ENCODE measurements at regions not wholly inside any gene's neighbourhood (a gene's known extent, or its start where the extent isn't known, plus 50 kb on each side); places are given as distances from the start of the nearest gene placed in this dataset.

DNA sequence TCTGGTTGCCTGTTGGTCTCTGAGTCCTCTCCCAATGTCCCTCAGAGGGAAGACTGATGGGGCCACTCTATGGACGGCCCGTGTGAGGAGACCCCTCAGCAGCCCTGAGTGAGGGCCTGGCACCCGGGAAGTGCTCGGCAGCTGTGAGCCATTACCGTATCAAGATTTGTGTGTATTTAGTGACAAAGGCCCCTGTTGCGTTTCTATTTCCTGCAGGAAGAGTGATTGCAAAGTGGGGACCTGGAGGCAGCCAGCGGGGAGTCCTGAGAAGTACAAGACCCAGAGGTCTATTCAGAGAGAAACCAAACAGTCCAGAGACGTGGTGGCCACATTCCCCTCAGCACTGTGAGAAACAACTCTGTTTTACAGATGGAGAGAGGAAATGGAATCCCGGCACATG, 51.1 kb upstream of the CHST15 start:
- no peak for DNase-seq
- Mint-ChIP-seq H3K9me3 (peaks cover 23% of the 10 kb centered on the region), H3K27me3 (ENCODE audit: low read depth, poor library complexity) (peaks cover 16% of the 10 kb centered on the region), H3K4me1 (peaks cover 20% of the 10 kb centered on the region), H3K36me3 (ENCODE audit: low read depth) (no peaks in the 10 kb centered on the region), H3K4me3 (no peak overlapping the region), H3K27ac (no peak overlapping the region)
- TF ChIP-seq, protein P1, sequence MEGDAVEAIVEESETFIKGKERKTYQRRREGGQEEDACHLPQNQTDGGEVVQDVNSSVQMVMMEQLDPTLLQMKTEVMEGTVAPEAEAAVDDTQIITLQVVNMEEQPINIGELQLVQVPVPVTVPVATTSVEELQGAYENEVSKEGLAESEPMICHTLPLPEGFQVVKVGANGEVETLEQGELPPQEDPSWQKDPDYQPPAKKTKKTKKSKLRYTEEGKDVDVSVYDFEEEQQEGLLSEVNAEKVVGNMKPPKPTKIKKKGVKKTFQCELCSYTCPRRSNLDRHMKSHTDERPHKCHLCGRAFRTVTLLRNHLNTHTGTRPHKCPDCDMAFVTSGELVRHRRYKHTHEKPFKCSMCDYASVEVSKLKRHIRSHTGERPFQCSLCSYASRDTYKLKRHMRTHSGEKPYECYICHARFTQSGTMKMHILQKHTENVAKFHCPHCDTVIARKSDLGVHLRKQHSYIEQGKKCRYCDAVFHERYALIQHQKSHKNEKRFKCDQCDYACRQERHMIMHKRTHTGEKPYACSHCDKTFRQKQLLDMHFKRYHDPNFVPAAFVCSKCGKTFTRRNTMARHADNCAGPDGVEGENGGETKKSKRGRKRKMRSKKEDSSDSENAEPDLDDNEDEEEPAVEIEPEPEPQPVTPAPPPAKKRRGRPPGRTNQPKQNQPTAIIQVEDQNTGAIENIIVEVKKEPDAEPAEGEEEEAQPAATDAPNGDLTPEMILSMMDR (IDR thresholded peaks at IDR 0.05) = no peak

DNA sequence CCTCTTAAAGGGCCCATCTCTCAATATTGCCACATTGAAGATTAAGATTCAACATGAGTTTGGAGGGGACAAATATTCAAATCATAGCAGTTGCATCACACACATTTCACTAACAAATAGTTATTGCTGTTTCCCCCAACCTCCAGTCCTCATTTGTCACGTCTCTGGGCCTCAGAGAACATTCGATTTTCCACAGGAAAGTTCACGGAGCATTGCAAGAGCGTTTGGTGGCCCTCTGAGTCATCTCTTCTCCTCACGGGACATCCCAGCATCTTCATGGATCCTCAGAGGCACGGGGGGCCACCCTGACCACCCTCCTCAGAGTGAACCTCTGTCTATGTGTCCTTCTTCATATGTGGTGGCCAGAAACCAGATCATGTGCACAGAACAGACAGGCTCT, 50.3 kb upstream of the CHST15 start:
- Mint-ChIP-seq H3K36me3 (ENCODE audit: low read depth) (no peaks in the 10 kb centered on the region), H3K27me3 (ENCODE audit: low read depth, poor library complexity) (peaks cover 11% of the 10 kb centered on the region), H3K27ac (no peak overlapping the region), H3K4me3 (no peak overlapping the region), H3K9me3 (peaks cover 31% of the 10 kb centered on the region), H3K4me1 (peaks cover 15% of the 10 kb centered on the region)
- no peak for DNase-seq
- TF ChIP-seq, protein P1 (IDR thresholded peaks at IDR 0.05) = no peak
